ENCODE measurements at regions not wholly inside any gene's neighbourhood (a gene's known extent, or its start where the extent isn't known, plus 50 kb on each side); places are given as distances from the start of the nearest gene placed in this dataset.
A peak's percentile ranks its signal among the peaks of the same experiment; 100 is the strongest.

DNA sequence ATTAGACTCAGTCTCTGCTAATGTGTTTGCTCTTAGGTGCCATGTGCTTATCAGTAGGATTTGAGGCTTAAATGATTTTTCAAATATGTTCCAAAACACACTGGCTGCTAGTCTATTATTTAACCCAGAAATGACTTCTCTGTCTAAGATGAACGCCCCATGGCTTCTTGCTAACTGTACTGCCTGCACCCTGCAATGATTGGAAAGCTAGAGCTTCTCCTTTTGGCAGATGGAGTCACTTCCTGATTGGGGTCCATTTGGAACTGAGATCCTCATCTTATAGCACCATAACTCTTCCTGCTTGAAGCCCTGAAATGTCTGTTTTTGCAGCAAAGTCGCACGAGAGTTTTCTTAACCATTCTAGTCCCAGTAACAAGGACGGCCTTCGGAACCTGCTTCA lies 186.5 kb upstream of the ADO start:
- TF ChIP-seq POLR2AphosphoS5 (IDR thresholded peaks at IDR 0.05) (no peak), POLR2A (IDR thresholded peaks at IDR 0.05) (peak in 1 of 3 donors; percentile 8)
- TF ChIP-seq, protein P1, sequence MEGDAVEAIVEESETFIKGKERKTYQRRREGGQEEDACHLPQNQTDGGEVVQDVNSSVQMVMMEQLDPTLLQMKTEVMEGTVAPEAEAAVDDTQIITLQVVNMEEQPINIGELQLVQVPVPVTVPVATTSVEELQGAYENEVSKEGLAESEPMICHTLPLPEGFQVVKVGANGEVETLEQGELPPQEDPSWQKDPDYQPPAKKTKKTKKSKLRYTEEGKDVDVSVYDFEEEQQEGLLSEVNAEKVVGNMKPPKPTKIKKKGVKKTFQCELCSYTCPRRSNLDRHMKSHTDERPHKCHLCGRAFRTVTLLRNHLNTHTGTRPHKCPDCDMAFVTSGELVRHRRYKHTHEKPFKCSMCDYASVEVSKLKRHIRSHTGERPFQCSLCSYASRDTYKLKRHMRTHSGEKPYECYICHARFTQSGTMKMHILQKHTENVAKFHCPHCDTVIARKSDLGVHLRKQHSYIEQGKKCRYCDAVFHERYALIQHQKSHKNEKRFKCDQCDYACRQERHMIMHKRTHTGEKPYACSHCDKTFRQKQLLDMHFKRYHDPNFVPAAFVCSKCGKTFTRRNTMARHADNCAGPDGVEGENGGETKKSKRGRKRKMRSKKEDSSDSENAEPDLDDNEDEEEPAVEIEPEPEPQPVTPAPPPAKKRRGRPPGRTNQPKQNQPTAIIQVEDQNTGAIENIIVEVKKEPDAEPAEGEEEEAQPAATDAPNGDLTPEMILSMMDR (IDR thresholded peaks at IDR 0.05 in 8 of 11, conservative IDR thresholded peaks at IDR 0.05 in 3 of 11) = no peak

Measured in spleen (tissue), 7 donors.